Epithelial cell of prostate (primary cell): ENCODE measurements at regions not wholly inside any gene's neighbourhood (a gene's known extent, or its start where the extent isn't known, plus 50 kb on each side); places are given as distances from the start of the nearest gene placed in this dataset.
A peak's percentile ranks its signal among the peaks of the same experiment; 100 is the strongest.

Source experiments
- DNase-seq: peaks from one replicate; pipeline ENCODE4 v3.0.0-alpha.2; 2011; ENCODE audit warnings: low read depth, low spot score
- H3K27ac ChIP-seq: fragments of 450-650 bp; 2 replicates; pipeline ENCODE4 v1.5.1; 2017; ENCODE audit warnings: mild to moderate bottlenecking

- peak; percentile 87 for DNase-seq
- H3K27ac ChIP-seq = peak overlapping the region; percentile 97
Observed at GRCh38 chr13:73365681-73366080, 306.9 kb downstream of the KLF5 start.

DNA sequence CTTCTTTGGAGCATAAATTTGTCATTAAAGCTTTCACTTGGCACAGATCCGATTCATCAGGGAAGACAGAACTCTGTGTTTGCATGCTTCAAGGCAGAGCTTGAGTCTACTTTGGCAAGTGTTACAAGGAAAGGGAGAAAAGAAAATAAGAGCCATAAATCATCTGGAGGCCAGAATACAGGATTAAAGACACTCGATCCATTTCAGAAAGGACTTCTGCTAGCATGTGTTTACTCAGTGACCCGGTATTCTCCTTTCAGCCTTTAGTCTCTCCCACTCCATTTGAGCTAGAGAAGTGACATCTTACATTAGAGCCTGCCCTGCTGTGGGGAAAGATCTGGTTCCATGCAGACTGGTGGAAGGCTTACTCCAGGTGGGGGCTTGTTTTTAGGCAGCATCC, 306.4 kb downstream of the KLF5 start:
- no peak for DNase-seq
- peak overlapping the region; percentile 97 for H3K27ac ChIP-seq

DNA sequence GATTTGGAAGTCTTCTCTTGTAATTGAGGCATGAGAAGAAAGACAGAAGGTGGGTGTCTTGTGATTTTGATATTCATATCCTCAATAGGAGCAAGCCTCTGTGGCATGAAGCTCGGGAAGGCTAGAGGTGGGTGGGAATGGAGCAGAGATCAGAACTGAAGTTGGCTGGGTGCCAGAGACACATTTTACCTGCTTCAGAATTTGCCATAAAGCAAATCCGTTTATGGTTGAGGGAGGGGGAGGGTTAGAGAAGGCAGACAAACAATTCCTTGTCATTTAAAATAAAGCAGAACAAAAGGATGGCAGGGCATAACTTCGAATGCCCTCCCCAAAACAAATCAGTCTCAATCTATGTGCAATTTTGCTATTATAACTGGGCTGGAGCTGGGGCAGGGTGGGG, 305.9 kb downstream of the KLF5 start:
- peak overlapping the region; percentile 97 for H3K27ac ChIP-seq
- no peak for DNase-seq

GRCh38 chr13:73358606-73359095, 299.8 kb downstream of the KLF5 start:
- peak overlapping the region; percentile 40 for H3K27ac ChIP-seq

GRCh38 chr13:73355134-73355533, 296.3 kb downstream of the KLF5 start:
- peak overlapping the region; percentile 63 for H3K27ac ChIP-seq
- DNase-seq = peak; percentile 78

More at GRCh38 chr13:73358606-73359095, 299.8 kb downstream of the KLF5 start:
- no peak for DNase-seq

DNA sequence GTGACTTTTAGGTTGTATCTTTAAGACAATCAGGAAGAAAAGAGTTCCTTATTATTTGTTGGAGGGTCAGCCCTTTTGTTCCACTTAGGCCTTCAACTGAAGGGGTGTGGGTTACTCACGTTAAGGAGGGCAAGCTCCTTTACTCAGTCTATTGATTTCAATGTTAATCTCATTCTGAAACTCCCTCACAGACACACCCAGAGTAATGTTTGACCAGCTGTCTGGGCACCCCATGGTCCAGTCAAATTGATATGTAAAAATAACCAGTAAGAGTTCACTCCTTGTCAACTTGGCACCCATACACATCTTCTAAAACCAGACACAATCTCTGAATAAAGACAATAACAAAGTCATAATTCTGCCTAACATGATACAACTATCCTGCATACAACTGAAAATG, 292.9 kb downstream of the KLF5 start:
- no peak overlapping the region for H3K27ac ChIP-seq
- no peak for DNase-seq

- no peak for DNase-seq
- H3K27ac ChIP-seq = peak overlapping the region; percentile 37
Observed at GRCh38 chr13:73341748-73342147, 282.9 kb downstream of the KLF5 start.

DNA sequence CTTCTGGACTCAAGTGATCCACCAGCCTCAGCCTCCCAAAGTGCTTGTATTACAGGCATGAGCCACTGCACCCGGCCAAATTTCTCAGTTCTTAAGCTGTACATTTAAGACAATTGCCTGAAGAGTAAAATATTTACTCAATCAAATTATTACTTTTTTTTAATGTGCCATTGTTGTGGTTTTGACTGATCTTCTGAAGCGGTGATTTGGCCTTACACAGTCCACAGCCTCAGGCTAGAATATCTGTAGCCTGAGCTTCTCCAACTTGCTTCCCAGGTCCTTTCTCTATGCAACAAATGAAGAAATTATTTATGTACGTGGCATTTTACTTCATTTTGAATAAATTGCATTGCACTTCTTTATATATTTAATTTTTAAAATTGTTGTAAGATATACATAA, 281.3 kb downstream of the KLF5 start:
- peak overlapping the region; percentile 99 for H3K27ac ChIP-seq
- no peak for DNase-seq

GRCh38 chr13:73339086-73339485, 280.3 kb downstream of the KLF5 start:
- H3K27ac ChIP-seq = peak overlapping the region; percentile 99
- DNase-seq = no peak

DNA sequence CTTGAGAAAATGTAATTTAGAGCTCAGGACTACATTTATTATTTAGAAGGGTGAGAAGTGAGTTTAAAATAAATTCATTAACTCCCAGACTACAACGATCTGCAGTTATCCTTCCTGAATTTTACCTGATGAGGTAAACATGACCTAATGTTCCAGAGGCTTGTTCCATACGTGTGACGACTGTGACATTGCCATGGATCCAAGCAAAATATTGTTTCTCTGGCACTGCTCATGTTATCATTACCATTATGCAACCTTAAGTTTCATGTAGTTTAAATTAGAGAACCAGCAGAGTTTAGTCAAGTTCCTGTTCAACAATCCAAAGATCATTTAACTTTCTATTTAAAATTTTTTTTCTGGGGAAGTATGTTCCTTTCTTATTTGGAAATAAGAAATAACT, 279.6 kb downstream of the KLF5 start:
- DNase-seq = no peak
- H3K27ac ChIP-seq = peak overlapping the region; percentile 99

GRCh38 chr13:73337532-73337931, 278.7 kb downstream of the KLF5 start:
- DNase-seq = no peak
- peak overlapping the region; percentile 99 for H3K27ac ChIP-seq

DNA sequence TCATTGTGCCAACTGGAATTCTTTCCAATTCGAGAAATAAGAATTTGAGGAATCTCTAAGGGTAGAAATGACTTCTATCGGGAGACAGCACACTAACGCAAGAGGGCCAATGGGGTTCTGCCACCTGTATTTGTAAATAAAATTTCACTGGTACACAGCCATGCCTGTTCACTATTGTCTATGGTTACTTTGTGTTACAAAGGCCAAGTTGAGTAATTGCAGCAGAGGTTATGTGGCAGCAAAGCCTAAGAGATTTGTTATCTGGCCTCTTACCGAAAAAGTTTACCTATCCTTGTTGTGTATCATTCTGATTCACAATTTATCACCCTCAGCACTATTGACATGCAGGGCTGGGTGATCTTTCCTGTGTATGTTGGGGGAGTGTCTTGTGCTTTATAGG, 278.0 kb downstream of the KLF5 start:
- H3K27ac ChIP-seq = peak overlapping the region; percentile 99
- peak; percentile 84 for DNase-seq

- no peak for DNase-seq
- H3K27ac ChIP-seq = peak overlapping the region; percentile 99
Observed at GRCh38 chr13:73335944-73336343, 277.1 kb downstream of the KLF5 start.

DNA sequence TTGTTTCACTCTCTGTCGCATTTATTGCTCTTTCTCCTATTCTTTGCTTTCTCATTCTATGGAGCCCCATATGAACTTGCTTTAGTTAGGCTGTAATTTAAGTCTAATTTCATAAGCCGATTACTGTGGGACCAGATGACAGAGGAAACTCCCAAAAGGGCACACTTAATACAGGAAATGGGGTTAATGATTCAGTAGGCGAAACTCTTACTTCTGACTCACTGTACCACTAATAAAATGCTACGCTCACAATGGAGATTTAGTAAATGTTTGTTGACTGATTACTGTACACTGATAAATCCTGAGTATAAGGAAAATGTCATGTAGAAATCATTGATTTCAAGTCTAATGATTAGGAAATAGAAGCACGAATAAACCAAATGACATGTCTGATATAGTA, 276.4 kb downstream of the KLF5 start:
- DNase-seq = peak; percentile 98
- H3K27ac ChIP-seq = peak overlapping the region; percentile 99

- DNase-seq = peak; percentile 85
- peak overlapping the region; percentile 99 for H3K27ac ChIP-seq
Observed at GRCh38 chr13:73334445-73334844, 275.6 kb downstream of the KLF5 start.

GRCh38 chr13:73331556-73331955, 272.8 kb downstream of the KLF5 start:
- peak overlapping the region; percentile 99 for H3K27ac ChIP-seq
- DNase-seq = no peak

DNA sequence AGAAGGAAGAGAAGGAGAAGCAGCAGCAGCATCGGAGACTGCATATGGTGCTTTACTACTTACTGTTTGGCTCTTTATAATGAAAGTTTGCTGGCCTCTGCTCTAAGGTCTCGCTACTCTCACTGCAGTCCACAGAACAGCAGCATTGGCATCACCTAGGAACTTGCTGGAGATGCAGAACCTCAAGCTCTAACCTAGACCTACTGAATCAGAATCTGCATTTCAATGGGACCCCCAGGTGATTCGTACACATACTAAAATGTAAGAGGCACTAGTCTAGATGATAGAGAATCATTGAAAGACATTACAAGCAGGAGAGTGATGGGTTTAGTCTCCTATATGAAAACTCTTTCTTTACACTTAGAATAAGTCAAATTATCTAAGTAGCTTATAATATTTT, 270.6 kb downstream of the KLF5 start:
- DNase-seq = no peak
- no peak overlapping the region for H3K27ac ChIP-seq

- no peak overlapping the region for H3K27ac ChIP-seq
- no peak for DNase-seq
Observed at GRCh38 chr13:73327579-73327978, 268.8 kb downstream of the KLF5 start.

DNA sequence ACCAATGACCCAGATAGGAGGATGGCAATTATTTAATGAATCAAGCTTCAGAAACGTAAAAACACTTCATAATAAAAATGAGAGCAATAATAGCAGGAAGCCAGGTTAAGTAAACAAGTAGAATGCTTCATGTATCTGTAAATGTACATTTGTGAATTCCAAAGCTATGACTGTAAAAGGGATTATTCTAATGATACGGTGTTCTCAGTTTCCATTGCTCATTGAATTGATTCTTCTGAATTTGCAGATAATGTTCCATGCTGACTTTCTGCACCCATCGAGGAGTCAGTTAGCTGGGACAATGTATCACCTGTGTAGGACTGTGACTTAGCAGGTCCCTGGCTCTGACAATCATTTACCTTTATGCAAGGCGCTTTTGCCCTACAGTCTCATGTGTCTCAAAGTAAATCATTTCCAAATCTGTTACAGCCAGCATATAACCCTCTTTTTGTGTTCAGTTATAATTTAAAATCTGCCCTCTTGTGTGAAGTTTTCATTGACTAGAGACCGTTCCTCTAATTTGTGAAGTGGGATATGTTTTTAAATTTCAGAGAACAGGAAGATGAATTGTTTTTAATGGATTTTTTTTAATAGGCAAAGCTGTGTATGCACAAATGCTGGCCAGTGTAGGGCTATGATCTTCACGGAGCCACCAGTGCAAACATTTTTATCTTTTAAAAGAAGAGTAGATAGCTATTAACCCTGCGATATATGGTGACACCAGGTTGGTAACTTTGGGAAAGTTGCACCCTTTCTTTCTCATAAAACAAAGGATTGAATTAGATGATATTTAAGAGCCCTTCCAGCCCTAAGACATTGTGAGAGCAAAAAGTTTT, 267.1 kb downstream of the KLF5 start:
- DNase-seq = no peak
- H3K27ac ChIP-seq = peak overlapping the region; percentile 76

GRCh38 chr13:73324842-73325722, 266.3 kb downstream of the KLF5 start:
- H3K27ac ChIP-seq = peak overlapping the region; percentile 76
- no peak for DNase-seq

- H3K27ac ChIP-seq = no peak overlapping the region
- DNase-seq = no peak
Observed at GRCh38 chr13:73323615-73324014, 264.8 kb downstream of the KLF5 start.
